ENCODE measurements at regions not wholly inside any gene's neighbourhood (a gene's known extent, or its start where the extent isn't known, plus 50 kb on each side); places are given as distances from the start of the nearest gene placed in this dataset.

DNA sequence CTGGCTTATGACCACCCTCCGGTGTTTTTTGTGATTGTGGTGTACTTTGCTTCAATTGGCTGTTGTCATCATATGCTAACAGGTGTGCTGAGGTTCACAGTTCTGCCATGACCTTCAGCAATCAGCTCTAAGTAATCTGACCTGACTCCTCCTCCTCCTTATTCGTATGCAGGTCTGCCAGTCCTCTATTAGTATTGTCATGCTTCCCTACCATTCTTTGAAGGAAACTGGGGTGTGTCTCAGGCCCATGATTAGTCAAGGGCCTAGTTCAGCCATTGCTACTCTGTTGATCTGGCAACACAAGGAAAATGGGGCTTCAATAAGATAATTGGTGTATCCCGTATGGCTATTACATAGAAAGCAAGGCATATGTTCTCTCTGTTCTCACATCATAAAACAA lies 332.3 kb upstream of the DPYD start:
- Histone ChIP-seq H3K4me2 (replicated peaks; ENCODE audit: extremely low read depth, low read length, poor library complexity, severe bottlenecking) (no peak overlapping the region), H4K20me1 (ENCODE audit: insufficient read depth, low read length) (no peaks in the 10 kb centered on the region), H3K4me3 (replicated peaks in 1 of 3; ENCODE audit: low read depth in 2 of 3, low read length in 3 of 3) (no peak overlapping the region), H3K79me2 (ENCODE audit: insufficient read depth, low read length) (no peaks in the 10 kb centered on the region), H3K4me1 (ENCODE audit: control insufficient read depth in 1 of 2, insufficient read depth in 2 of 2, low read length in 2 of 2) (no peaks in the 10 kb centered on the region), H3K27me3 (ENCODE audit: control insufficient read depth in 2 of 2, insufficient read depth in 2 of 2, low read length in 2 of 2) (no peaks in the 10 kb centered on the region), H3K9me3 (replicated peaks in 1 of 2; ENCODE audit: control insufficient read depth in 1 of 2, insufficient read depth in 1 of 2, low read length in 2 of 2) (peaks cover 0 to 10% of the 10 kb centered on the region in 2 donors), H3K9ac (ENCODE audit: insufficient read depth, low read length, poor library complexity, severe bottlenecking) (no peak overlapping the region), H3K27ac (ENCODE audit: low read depth in 1 of 2, low read length in 2 of 2) (no peak overlapping the region), H3K36me3 (replicated peaks in 1 of 2; ENCODE audit: control insufficient read depth in 1 of 2, insufficient read depth in 2 of 2, low read length in 2 of 2) (no peaks in the 10 kb centered on the region), H2AFZ (ENCODE audit: insufficient read depth, low read depth, low read length, poor library complexity, severe bottlenecking) (no peak overlapping the region)
- Mint-ChIP-seq H3K4me1 (peaks cover 1% of the 10 kb centered on the region), H3K27me3 (ENCODE audit: low read depth in 3 of 3) (no peaks in the 10 kb centered on the region), H3K4me3 (no peak overlapping the region), H3K9me3 (peaks cover 8 to 20% (median 11%) of the 10 kb centered on the region in 7 donors), H3K27ac (no peak overlapping the region), H3K36me3 (no peaks in the 10 kb centered on the region)
- no peak for DNase-seq
- WGBS (ENCODE audit: insufficient coverage), result no CpG with 5 or more reads among the region's 3 CpGs
- intact Hi-C loops (cut with micrococcal nuclease), result no loop called here
- TF ChIP-seq, protein P1, sequence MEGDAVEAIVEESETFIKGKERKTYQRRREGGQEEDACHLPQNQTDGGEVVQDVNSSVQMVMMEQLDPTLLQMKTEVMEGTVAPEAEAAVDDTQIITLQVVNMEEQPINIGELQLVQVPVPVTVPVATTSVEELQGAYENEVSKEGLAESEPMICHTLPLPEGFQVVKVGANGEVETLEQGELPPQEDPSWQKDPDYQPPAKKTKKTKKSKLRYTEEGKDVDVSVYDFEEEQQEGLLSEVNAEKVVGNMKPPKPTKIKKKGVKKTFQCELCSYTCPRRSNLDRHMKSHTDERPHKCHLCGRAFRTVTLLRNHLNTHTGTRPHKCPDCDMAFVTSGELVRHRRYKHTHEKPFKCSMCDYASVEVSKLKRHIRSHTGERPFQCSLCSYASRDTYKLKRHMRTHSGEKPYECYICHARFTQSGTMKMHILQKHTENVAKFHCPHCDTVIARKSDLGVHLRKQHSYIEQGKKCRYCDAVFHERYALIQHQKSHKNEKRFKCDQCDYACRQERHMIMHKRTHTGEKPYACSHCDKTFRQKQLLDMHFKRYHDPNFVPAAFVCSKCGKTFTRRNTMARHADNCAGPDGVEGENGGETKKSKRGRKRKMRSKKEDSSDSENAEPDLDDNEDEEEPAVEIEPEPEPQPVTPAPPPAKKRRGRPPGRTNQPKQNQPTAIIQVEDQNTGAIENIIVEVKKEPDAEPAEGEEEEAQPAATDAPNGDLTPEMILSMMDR (IDR thresholded peaks at IDR 0.05), result no peak

DNA sequence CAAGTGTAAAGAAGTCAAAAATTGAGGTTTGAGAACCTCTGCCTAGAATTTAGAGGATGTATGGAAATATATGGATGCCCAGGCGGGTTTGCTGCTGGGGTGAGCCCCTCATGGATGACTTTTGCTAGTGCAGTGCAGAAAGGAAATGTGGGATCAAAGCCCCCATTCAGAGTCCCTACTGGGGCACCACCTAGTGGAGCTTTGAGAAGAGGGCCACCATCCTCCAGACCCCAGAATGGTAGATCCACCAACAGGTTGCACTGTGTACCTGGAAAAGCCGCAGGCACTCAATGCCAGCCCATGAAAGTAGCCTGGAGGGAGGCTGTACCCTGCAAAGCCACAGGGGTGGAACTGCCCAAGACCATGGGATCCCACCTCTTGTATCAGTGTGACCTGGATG lies 330.7 kb upstream of the DPYD start:
- WGBS (ENCODE audit: insufficient coverage), result 100% methylated on average over 1 of the region's 2 CpGs
- Mint-ChIP-seq H3K9me3 (peaks cover 5 to 16% (median 8%) of the 10 kb centered on the region in 7 donors), H3K4me3 (no peak overlapping the region), H3K27ac (no peak overlapping the region), H3K27me3 (ENCODE audit: low read depth in 3 of 3) (no peaks in the 10 kb centered on the region), H3K4me1 (no peaks in the 10 kb centered on the region), H3K36me3 (no peaks in the 10 kb centered on the region)
- no peak overlapping the region for H3K9ac ChIP-seq (ENCODE audit: insufficient read depth, low read length, poor library complexity, severe bottlenecking)
- H3K27me3 ChIP-seq (ENCODE audit: control insufficient read depth in 2 of 2, insufficient read depth in 2 of 2, low read length in 2 of 2), result no peaks in the 10 kb centered on the region
- H3K79me2 ChIP-seq (ENCODE audit: insufficient read depth, low read length), result no peaks in the 10 kb centered on the region
- no peak for DNase-seq
- TF ChIP-seq, protein P1 (IDR thresholded peaks at IDR 0.05), result no peak
- H3K4me3 ChIP-seq (replicated peaks in 1 of 3; ENCODE audit: low read depth in 2 of 3, low read length in 3 of 3), result no peak overlapping the region
- intact Hi-C loops (cut with micrococcal nuclease), result no loop called here
- no peaks in the 10 kb centered on the region for H3K4me1 ChIP-seq (ENCODE audit: control insufficient read depth in 1 of 2, insufficient read depth in 2 of 2, low read length in 2 of 2)
- no peaks in the 10 kb centered on the region for H3K36me3 ChIP-seq (replicated peaks in 1 of 2; ENCODE audit: control insufficient read depth in 1 of 2, insufficient read depth in 2 of 2, low read length in 2 of 2)
- no peak overlapping the region for H3K4me2 ChIP-seq (replicated peaks; ENCODE audit: extremely low read depth, low read length, poor library complexity, severe bottlenecking)
- no peaks in the 10 kb centered on the region for H4K20me1 ChIP-seq (ENCODE audit: insufficient read depth, low read length)
- no peak overlapping the region for H2AFZ ChIP-seq (ENCODE audit: insufficient read depth, low read depth, low read length, poor library complexity, severe bottlenecking)
- H3K27ac ChIP-seq (ENCODE audit: low read depth in 1 of 2, low read length in 2 of 2), result no peak overlapping the region
- H3K9me3 ChIP-seq (replicated peaks in 1 of 2; ENCODE audit: control insufficient read depth in 1 of 2, insufficient read depth in 1 of 2, low read length in 2 of 2), result peaks cover 0 to 7% of the 10 kb centered on the region in 2 donors
